ENCODE measurements at regions not wholly inside any gene's neighbourhood (a gene's known extent, or its start where the extent isn't known, plus 50 kb on each side); places are given as distances from the start of the nearest gene placed in this dataset.
"Not testable (repeated sequence)": the region's sequence is repeated elsewhere in the genome, so short reads cannot be mapped to it uniquely, and the experiment has no call there.

- ATAC-seq (replicated peaks in 1 of 2) (no peak), DNase-seq (no peak)
- Mint-ChIP-seq H3K27ac (no peak overlapping the region), H3K4me1 (ENCODE audit: low read depth) (no peaks in the 10 kb centered on the region), H3K27me3 (ENCODE audit: low read depth) (no peaks in the 10 kb centered on the region), H3K9me3 (no peaks in the 10 kb centered on the region), H3K4me3 (no peak overlapping the region), H3K36me3 (ENCODE audit: insufficient read depth in 2 of 2) (peaks cover 0 to 1% of the 10 kb centered on the region in 2 donors)
These were observed 51.5 kb upstream of the IFNE start for GRCh38 chr9:21533597-21533996.

GRCh38 chr9:21535396-21535795 is 53.3 kb upstream of the IFNE start:
- no peaks in the 10 kb centered on the region for H3K9me3 Mint-ChIP-seq
- DNase-seq: no peak
- H3K4me3 Mint-ChIP-seq: no peak overlapping the region
- H3K4me1 Mint-ChIP-seq (ENCODE audit: low read depth): no peaks in the 10 kb centered on the region
- H3K27ac Mint-ChIP-seq: no peak overlapping the region
- no peak for ATAC-seq (replicated peaks in 1 of 2)
- no peaks in the 10 kb centered on the region for H3K27me3 Mint-ChIP-seq (ENCODE audit: low read depth)
- H3K36me3 Mint-ChIP-seq (ENCODE audit: insufficient read depth in 2 of 2): peaks cover 0 to 1% of the 10 kb centered on the region in 2 donors

GRCh38 chr9:21542787-21543186 is 60.7 kb upstream of the IFNE start:
- ATAC-seq (replicated peaks in 1 of 2) (no peak), DNase-seq (no peak)
- H3K9me3 Mint-ChIP-seq: peaks cover 1 to 3% of the 10 kb centered on the region in 2 donors
- H3K27me3 Mint-ChIP-seq (ENCODE audit: low read depth): no peaks in the 10 kb centered on the region
- no peaks in the 10 kb centered on the region for H3K4me1 Mint-ChIP-seq (ENCODE audit: low read depth)
- no peak overlapping the region for H3K27ac Mint-ChIP-seq
- H3K4me3 Mint-ChIP-seq: no peak overlapping the region
- peaks cover 0 to 2% of the 10 kb centered on the region in 2 donors for H3K36me3 Mint-ChIP-seq (ENCODE audit: insufficient read depth in 2 of 2)

GRCh38 chr9:21543187-21543586 is 61.1 kb upstream of the IFNE start:
- Mint-ChIP-seq H3K27me3 (ENCODE audit: low read depth) (no peaks in the 10 kb centered on the region), H3K9me3 (peaks cover 1 to 3% of the 10 kb centered on the region in 2 donors), H3K4me3 (no peak overlapping the region), H3K27ac (no peak overlapping the region), H3K36me3 (ENCODE audit: insufficient read depth in 2 of 2) (peaks cover 0 to 2% of the 10 kb centered on the region in 2 donors), H3K4me1 (ENCODE audit: low read depth) (no peaks in the 10 kb centered on the region)
- ATAC-seq (replicated peaks in 1 of 2) (no peak), DNase-seq (no peak)

- DNase-seq; ATAC-seq (replicated peaks in 1 of 2); H3K27me3 Mint-ChIP-seq (ENCODE audit: low read depth); H3K9me3 Mint-ChIP-seq; H3K27ac Mint-ChIP-seq; H3K36me3 Mint-ChIP-seq (ENCODE audit: insufficient read depth in 2 of 2); H3K4me3 Mint-ChIP-seq; H3K4me1 Mint-ChIP-seq (ENCODE audit: low read depth): not testable (repeated sequence)
These were observed 61.7 kb upstream of the IFNE start for GRCh38 chr9:21543816-21544215.

- H3K36me3 Mint-ChIP-seq (ENCODE audit: insufficient read depth in 2 of 2): peaks cover 0 to 1% of the 10 kb centered on the region in 2 donors
- H3K27me3 Mint-ChIP-seq (ENCODE audit: low read depth): no peaks in the 10 kb centered on the region
- peaks cover 1 to 3% of the 10 kb centered on the region in 2 donors for H3K9me3 Mint-ChIP-seq
- H3K27ac Mint-ChIP-seq: no peak overlapping the region
- no peak overlapping the region for H3K4me3 Mint-ChIP-seq
- no peak for DNase-seq
- H3K4me1 Mint-ChIP-seq (ENCODE audit: low read depth): peaks cover 12% of the 10 kb centered on the region
- ATAC-seq (replicated peaks in 1 of 2): no peak
These were observed 64.8 kb upstream of the IFNE start for GRCh38 chr9:21546949-21547348.

- no peak overlapping the region for H3K27ac Mint-ChIP-seq
- peaks cover 12% of the 10 kb centered on the region for H3K4me1 Mint-ChIP-seq (ENCODE audit: low read depth)
- H3K27me3 Mint-ChIP-seq (ENCODE audit: low read depth): no peaks in the 10 kb centered on the region
- no peaks in the 10 kb centered on the region for H3K36me3 Mint-ChIP-seq (ENCODE audit: insufficient read depth in 2 of 2)
- H3K4me3 Mint-ChIP-seq: no peak overlapping the region
- ATAC-seq (replicated peaks in 1 of 2) (no peak), DNase-seq (no peak)
- no peaks in the 10 kb centered on the region for H3K9me3 Mint-ChIP-seq
These were observed 67.2 kb upstream of the IFNE start for GRCh38 chr9:21549251-21549765.

- DNase-seq (no peak), ATAC-seq (replicated peaks in 1 of 2) (no peak)
- no peaks in the 10 kb centered on the region for H3K9me3 Mint-ChIP-seq
- H3K4me3 Mint-ChIP-seq: no peak overlapping the region
- H3K27me3 Mint-ChIP-seq (ENCODE audit: low read depth): no peaks in the 10 kb centered on the region
- H3K27ac Mint-ChIP-seq: no peak overlapping the region
- H3K36me3 Mint-ChIP-seq (ENCODE audit: insufficient read depth in 2 of 2): no peaks in the 10 kb centered on the region
- H3K4me1 Mint-ChIP-seq (ENCODE audit: low read depth): peaks cover 12% of the 10 kb centered on the region
These were observed 67.8 kb upstream of the IFNE start for GRCh38 chr9:21549890-21550289.

- peak overlapping the region; percentile 36 to 43 for H3K4me3 Mint-ChIP-seq
- DNase-seq (no peak), ATAC-seq (replicated peaks in 1 of 2) (no peak)
- peaks cover 15% of the 10 kb centered on the region for H3K4me1 Mint-ChIP-seq (ENCODE audit: low read depth)
- H3K36me3 Mint-ChIP-seq (ENCODE audit: insufficient read depth in 2 of 2): no peaks in the 10 kb centered on the region
- H3K27ac Mint-ChIP-seq: no peak overlapping the region
- H3K9me3 Mint-ChIP-seq: no peaks in the 10 kb centered on the region
- H3K27me3 Mint-ChIP-seq (ENCODE audit: low read depth): no peaks in the 10 kb centered on the region
These were observed 68.3 kb upstream of the IFNE start for GRCh38 chr9:21550392-21550791.

- Mint-ChIP-seq H3K9me3 (no peaks in the 10 kb centered on the region), H3K36me3 (ENCODE audit: insufficient read depth in 2 of 2) (no peaks in the 10 kb centered on the region), H3K27ac (no peak overlapping the region), H3K4me1 (ENCODE audit: low read depth) (peaks cover 20% of the 10 kb centered on the region), H3K4me3 (no peak overlapping the region), H3K27me3 (ENCODE audit: low read depth) (peaks cover under 1% of the 10 kb centered on the region)
- ATAC-seq (replicated peaks in 1 of 2) (no peak), DNase-seq (no peak)
These were observed 69.3 kb upstream of the IFNE start for GRCh38 chr9:21551401-21551800.

GRCh38 chr9:21552244-21553170 is 70.4 kb upstream of the IFNE start:
- Mint-ChIP-seq H3K27ac (no peak overlapping the region), H3K4me3 (no peak overlapping the region), H3K9me3 (no peaks in the 10 kb centered on the region), H3K27me3 (ENCODE audit: low read depth) (peaks cover 9% of the 10 kb centered on the region), H3K4me1 (ENCODE audit: low read depth) (peaks cover 20% of the 10 kb centered on the region), H3K36me3 (ENCODE audit: insufficient read depth in 2 of 2) (no peaks in the 10 kb centered on the region)
- ATAC-seq (replicated peaks in 1 of 2) (no peak), DNase-seq (no peak)

- no peak for ATAC-seq (replicated peaks in 1 of 2)
- Mint-ChIP-seq H3K36me3 (ENCODE audit: insufficient read depth in 2 of 2) (no peaks in the 10 kb centered on the region), H3K4me3 (no peak overlapping the region), H3K4me1 (ENCODE audit: low read depth) (peaks cover 23% of the 10 kb centered on the region), H3K27me3 (ENCODE audit: low read depth) (peaks cover 13% of the 10 kb centered on the region), H3K9me3 (no peaks in the 10 kb centered on the region), H3K27ac (no peak overlapping the region)
- no peak for DNase-seq
These were observed 71.3 kb upstream of the IFNE start for GRCh38 chr9:21553441-21553840.

- Mint-ChIP-seq H3K36me3 (ENCODE audit: insufficient read depth in 2 of 2) (no peaks in the 10 kb centered on the region), H3K9me3 (no peaks in the 10 kb centered on the region), H3K27ac (no peak overlapping the region), H3K4me1 (ENCODE audit: low read depth) (peaks cover 28% of the 10 kb centered on the region), H3K4me3 (no peak overlapping the region), H3K27me3 (ENCODE audit: low read depth) (peaks cover 19% of the 10 kb centered on the region)
- no peak for ATAC-seq (replicated peaks in 1 of 2)
- no peak for DNase-seq
These were observed 72.7 kb upstream of the IFNE start for GRCh38 chr9:21554813-21555212.

GRCh38 chr9:21555911-21556310 is 73.8 kb upstream of the IFNE start:
- peaks cover 26% of the 10 kb centered on the region for H3K27me3 Mint-ChIP-seq (ENCODE audit: low read depth)
- H3K36me3 Mint-ChIP-seq (ENCODE audit: insufficient read depth in 2 of 2): no peaks in the 10 kb centered on the region
- H3K9me3 Mint-ChIP-seq: no peaks in the 10 kb centered on the region

More at GRCh38 chr9:21555911-21556310, 73.8 kb upstream of the IFNE start:
- H3K27ac Mint-ChIP-seq: no peak overlapping the region
- H3K4me1 Mint-ChIP-seq (ENCODE audit: low read depth): peaks cover 25% of the 10 kb centered on the region
- H3K4me3 Mint-ChIP-seq: no peak overlapping the region
- ATAC-seq (replicated peaks in 1 of 2): no peak
- no peak for DNase-seq
